NCI-H460 (cell line): ENCODE measurements at regions not wholly inside any gene's neighbourhood (a gene's known extent, or its start where the extent isn't known, plus 50 kb on each side); places are given as distances from the start of the nearest gene placed in this dataset.

Experiments
- DNase-seq: peaks from one replicate; pipeline ENCODE4 v3.0.0-alpha.2; 2016; ENCODE audit warnings: low read depth; ENCODE audit errors: extremely low read depth

DNA sequence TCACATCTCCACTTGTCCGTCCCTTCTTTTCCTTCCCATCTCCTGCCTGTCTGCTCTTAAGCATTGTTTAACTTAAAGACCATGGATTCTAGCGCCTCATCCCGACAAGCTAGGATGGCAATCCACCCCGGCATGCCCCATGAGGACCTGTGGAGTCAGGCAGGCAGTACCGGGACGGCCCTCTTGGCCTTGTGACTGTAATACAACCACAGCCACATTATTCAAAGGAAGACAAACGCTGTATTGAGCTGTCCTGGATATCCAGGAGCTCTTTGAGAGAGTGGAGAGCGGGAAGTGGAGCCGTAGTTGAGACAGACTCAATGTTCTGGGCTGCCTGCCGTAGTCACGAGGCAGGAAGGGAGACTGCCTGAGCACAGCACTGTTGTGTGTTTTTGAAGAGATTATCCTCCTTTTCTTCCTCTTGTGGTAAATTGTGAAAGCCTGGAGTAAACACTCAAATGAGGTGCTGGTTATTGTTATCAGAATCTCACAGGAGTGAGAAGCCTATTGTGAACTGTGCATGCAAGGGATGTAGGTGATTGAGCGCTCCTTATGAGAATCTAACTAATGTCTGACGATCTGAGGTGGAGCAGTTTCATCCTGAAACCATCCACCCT lies 929.8 kb upstream of the CNTNAP5 start:
- DNase-seq: no peak

- no peak for DNase-seq
Observed at GRCh38 chr2:123098619-123099018, 926.5 kb upstream of the CNTNAP5 start.

- DNase-seq: no peak
Observed at GRCh38 chr2:123101434-123101833, 923.7 kb upstream of the CNTNAP5 start.

DNA sequence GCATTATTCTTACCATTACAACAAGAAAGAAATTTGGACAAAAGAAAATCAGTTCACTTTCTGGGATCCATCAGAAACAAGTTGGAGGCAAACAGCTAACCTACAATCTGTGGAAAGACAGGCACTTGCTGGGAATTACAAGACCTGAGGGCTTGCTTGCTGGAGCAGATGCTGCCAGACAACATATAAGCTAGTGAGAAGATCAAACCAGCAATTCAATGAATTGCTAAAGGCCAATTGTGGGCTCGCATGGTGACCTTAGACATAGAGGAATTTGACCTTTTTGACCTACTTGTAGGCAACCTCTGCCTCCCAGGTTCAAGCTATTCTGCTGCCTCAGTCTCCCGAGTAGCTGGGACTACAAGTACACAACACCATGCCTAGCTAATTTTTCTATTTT lies 921.2 kb upstream of the CNTNAP5 start:
- no peak for DNase-seq

DNA sequence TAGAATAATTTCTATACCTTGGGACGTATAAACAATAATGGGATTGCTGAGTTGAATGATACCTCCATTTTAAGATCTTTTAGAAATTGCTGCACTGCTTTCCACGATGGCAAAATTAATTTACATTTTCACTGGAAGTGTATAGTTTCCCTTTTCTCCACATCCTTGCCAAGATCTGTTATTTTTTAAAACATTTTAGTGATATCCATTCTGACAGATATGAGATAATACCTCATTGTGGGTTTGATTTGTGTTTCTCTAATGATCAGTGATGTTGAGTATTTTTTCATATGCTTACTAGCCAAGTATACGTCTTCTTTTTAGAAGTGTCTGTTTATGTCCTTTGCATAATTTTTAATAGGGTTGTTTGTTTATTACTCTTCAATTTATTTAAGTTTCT lies 908.5 kb upstream of the CNTNAP5 start:
- DNase-seq: no peak

- DNase-seq: no peak
Observed at GRCh38 chr2:123127236-123127635, 897.9 kb upstream of the CNTNAP5 start.

- no peak for DNase-seq
Observed at GRCh38 chr2:123128951-123129350, 896.1 kb upstream of the CNTNAP5 start.

DNA sequence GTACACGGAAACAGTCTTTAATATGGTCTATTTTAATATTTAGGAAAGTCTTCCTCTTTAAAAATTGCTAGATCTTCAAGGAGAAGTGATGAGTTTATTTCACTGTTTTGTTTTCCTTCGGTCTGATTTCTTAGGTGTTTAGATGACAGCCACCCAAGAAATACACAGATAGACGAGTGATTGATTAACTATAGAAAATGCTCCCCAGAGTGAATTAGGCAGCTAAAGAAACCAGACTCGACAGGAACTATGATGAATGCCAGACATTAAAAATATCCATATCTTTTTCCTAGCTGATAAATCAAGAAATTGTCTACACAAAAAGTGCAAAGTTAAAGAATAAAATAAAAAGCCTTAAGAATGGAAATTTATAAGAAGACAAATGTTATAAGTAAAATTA lies 888.7 kb upstream of the CNTNAP5 start:
- DNase-seq: no peak

GRCh38 chr2:123144082-123144481 lies 881.0 kb upstream of the CNTNAP5 start:
- no peak for DNase-seq

- no peak for DNase-seq
Observed at GRCh38 chr2:123153041-123153440, 872.0 kb upstream of the CNTNAP5 start.

DNA sequence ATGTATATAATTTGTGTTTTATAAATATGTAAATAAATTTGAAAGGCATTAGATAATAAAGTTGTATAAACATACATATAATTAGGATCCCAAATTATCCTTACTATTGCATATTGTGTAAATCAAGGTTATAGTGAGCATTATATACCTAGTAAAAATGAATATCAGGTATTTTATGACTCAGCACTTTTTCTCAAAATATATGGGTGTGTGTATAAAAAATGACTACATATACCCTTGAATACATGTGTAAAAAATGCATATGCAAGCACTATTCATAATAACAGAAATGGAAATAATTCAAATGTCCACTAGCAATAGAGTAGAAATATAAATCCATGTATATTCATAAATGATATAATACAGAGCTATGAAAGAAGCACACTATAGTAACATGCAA lies 870.9 kb upstream of the CNTNAP5 start:
- DNase-seq: no peak

GRCh38 chr2:123157016-123157415 lies 868.1 kb upstream of the CNTNAP5 start:
- DNase-seq: no peak

GRCh38 chr2:123162400-123163016 lies 862.6 kb upstream of the CNTNAP5 start:
- no peak for DNase-seq

DNA sequence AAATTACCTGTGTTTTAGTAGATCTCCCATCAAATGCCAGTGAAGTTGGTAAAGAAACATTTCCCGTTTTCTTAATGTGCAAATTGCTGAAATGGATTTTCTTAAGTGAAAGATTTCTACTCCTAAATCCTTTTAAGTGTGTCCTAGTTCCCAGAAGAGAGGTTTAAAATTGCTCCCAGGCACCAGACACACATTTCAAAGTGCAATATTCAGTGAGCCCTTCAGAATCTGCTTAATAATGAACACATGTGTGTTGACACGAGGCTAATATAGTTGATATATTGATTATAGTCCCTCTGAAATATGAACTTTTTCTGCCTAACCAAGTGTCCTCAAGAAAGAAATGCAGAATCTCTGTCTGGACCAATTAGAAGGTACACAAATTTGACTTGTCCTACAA lies 861.7 kb upstream of the CNTNAP5 start:
- no peak for DNase-seq

DNA sequence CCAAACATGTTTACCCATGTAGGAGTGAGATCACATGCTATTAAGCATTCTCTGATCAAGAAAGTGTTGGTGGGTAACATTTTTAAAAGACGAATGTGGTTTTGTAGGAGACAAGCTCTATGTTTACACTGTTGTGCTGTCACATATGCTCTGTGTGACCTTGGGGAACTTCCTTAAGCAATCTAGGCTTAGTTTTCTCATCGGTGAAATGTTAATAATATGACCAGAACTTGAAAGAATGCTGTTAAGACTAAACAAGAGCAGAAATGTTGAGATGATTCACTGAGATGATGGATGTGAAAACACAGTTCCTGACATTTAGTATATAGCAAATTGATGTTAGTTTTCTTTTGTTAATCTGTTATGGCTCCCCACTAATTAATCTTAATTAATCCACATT lies 860.9 kb upstream of the CNTNAP5 start:
- DNase-seq: no peak

DNA sequence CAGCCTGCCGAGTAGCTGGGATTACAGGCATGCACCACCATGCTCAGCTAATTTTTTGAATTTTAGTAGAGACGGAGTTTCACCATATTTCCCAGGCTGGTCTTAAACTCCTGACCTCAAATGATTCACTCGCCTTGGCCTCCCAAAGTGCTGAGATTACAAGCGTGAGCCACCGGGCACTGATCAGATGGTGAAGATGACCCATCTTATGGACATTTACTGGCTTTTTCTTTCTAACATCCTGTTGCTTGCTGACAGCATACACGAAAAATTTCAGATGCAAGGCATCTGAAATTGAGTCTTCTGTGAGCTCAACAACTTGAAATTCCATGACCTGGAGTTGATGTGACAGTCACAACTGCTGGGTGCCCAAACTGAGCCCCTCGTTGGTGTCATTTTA lies 859.5 kb upstream of the CNTNAP5 start:
- no peak for DNase-seq

- DNase-seq: no peak
Observed at GRCh38 chr2:123179526-123179925, 845.6 kb upstream of the CNTNAP5 start.

GRCh38 chr2:123195957-123196356 lies 829.1 kb upstream of the CNTNAP5 start:
- no peak for DNase-seq

DNA sequence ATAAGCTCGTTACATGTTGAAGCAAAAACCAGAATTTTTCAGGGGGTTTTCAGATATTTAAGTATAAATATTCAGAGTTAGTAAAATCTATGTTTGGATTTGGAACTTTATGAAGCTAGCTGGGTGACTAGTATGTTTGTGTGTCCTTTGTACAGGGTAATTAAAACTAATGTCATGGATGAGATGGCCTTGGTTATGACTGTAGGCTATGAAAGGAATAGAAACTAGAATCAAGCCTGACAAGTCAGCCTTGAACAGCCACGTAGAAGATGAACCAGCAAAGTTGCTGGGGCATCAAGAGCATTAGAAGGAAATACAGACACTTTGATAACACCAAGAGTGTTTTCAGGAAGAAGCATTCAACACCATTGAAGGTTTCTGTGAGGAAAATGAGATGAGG lies 825.1 kb upstream of the CNTNAP5 start:
- no peak for DNase-seq

DNA sequence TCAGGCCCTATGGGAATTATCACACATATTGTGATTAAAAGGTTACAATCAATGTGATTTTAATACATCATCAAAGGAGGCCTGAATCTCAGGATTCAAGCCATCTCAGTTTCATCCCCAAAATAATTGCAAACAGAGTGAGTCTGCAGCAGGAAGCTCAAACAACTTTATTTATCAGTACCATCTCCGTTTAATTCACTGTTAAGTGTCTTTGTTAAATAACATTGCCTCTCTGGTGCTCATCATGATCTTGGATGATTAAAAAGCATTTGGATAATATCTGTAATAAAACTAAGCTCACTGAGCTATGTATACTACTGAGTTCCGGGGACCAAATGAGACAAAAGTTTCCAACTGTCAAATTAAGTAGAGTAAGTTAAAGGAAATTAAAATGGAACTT lies 817.8 kb upstream of the CNTNAP5 start:
- no peak for DNase-seq

DNA sequence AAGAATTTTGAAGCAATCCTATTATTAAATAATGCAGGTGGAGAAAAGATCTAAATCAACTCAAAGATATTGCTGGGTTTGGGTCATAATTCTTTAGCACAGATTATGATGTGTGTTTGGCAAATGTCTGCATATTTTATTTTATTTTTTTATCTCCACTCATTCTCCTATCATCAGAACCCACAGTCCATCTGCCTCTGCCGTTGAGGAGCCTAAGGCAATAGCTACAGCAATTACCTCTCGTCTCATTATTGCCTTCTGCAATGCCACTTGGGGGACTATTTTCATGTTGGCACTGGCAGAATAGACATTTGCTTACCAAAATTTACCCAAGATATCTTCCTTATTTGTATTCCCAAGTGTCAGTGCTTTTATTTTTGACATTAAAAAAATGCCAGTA lies 815.9 kb upstream of the CNTNAP5 start:
- no peak for DNase-seq

DNA sequence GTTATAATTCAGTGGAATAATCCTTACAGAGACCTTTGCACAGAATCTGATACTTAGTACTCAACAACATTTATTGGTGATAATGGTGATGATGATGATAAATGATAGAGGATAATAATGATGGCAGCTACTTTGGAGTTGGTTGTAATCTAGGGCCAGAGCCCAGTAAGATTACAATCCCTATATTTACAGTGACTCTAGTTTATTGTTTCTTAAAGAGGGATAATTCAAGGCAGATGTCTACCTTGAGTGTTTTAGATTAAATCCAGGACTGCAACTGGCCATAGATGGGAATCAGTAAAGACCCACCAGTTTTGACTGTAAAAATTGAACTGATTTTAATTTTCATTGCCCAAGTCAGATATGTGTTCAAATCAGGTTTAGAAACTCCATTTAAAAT lies 813.9 kb upstream of the CNTNAP5 start:
- DNase-seq: no peak

GRCh38 chr2:123245156-123245555 lies 779.9 kb upstream of the CNTNAP5 start:
- no peak for DNase-seq
